Jurkat, Clone E6-1 (cell line): ENCODE measurements at regions not wholly inside any gene's neighbourhood (a gene's known extent, or its start where the extent isn't known, plus 50 kb on each side); places are given as distances from the start of the nearest gene placed in this dataset.

Source experiments
- DNase-seq: peaks from one replicate; pipeline ENCODE4 v3.0.0-alpha.2; 2011; ENCODE audit warnings: low read depth, low spot score
- H3K4me3 ChIP-seq: 2 replicates; pipeline ENCODE4 v1.5.1; 2011; ENCODE audit warnings: mild to moderate bottlenecking, low read length, control low read depth, moderate library complexity

GRCh38 chr21:16311229-16311628 lies 581.4 kb downstream of the USP25 start:
- H3K4me3 ChIP-seq, result no peak overlapping the region

GRCh38 chr21:16312321-16312720 lies 582.5 kb downstream of the USP25 start:
- no peak overlapping the region for H3K4me3 ChIP-seq
- no peak for DNase-seq

More at GRCh38 chr21:16311229-16311628, 581.4 kb downstream of the USP25 start:
- DNase-seq, result no peak

DNA sequence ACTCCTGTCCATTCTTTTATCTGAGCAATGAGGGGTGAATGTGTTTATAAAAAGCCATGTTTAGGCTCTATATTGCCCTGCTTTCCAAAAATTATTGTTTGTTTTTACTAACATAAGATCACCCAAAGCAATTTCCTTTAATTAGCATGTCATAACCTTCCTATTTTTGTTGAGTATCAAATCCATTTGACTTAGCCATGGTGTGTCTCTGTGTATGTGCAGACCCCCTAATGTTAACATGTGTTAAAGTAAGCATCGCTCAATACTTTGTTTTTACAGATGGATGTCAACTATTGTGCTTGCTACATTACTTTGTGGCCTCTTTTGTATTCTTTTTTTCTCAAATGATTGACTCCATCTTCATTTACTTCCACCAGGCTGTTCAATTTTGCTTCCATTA lies 585.4 kb downstream of the USP25 start:
- H3K4me3 ChIP-seq, result no peak overlapping the region
- DNase-seq, result no peak

DNA sequence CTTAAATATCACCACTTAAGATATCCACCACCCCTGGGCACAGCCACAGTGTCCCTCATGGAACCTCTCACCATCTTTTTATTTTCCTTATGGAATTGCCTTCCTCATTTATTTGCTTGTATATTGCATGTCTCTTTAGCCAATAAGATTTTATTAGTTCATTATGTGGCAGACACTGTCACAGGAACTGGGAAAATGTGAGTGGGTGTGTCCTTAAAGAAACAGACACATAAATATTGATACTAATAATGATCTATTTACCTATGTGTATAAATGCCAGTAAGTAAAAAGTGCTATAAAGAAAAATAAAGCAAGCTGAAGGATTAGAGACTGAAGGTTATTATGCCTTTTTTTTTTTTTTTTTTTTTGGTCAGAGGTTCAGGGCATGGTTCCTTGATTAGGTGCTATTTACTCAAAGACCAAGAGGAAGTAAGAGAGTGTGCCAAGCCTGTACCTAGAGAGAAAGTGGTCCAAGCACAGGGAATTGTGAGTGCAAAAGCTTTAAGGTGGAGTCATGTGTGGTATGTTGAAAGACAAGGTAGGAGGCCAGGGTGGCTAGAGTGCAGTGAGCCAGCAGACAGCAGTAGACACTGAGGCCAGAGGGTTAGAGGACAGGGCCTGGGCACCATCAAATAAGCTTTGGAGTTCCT lies 589.0 kb downstream of the USP25 start:
- DNase-seq, result no peak
- H3K4me3 ChIP-seq, result no peak overlapping the region

- H3K4me3 ChIP-seq, result no peak overlapping the region
- DNase-seq, result no peak
These were observed 590.3 kb downstream of the USP25 start for GRCh38 chr21:16320110-16320509.

- no peak overlapping the region for H3K4me3 ChIP-seq
- DNase-seq, result no peak
These were observed 592.7 kb downstream of the USP25 start for GRCh38 chr21:16322454-16322853.

DNA sequence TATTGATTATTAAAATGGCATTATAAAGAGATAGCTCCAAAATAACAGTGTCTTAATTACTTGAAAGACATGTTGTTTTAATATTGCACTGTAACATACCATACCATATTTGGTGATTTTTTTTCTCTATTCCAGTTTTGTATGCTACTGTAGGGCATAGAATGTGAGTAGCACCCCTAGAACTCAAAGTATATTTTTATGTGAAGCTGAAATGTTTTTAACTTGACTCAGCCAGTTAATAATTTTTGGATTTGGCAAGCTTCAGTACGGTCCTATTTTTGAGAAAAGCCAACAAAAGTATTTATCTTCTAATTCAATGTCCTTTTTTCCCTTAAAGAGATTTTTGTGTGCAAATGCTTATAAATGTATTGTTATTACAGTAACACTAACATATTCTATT lies 593.8 kb downstream of the USP25 start:
- DNase-seq, result no peak
- no peak overlapping the region for H3K4me3 ChIP-seq

DNA sequence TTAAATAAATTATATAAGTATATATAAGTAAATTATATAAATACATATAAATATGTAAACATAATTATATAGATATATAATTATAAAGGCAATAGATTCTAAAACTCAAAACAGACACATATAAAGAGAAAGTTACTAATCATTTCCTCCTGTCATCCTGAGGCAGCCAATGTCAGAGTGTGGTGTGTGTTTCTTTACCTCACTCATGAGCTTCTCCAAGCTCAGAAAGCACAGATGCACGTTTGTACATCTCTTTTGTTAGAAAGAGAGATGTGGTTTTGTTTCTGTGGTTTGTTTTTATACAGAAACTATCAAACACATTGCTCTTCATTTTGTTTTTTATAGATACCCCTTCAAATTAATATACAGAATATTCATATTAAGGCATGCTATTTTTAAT lies 594.8 kb downstream of the USP25 start:
- no peak for DNase-seq
- H3K4me3 ChIP-seq, result no peak overlapping the region

DNA sequence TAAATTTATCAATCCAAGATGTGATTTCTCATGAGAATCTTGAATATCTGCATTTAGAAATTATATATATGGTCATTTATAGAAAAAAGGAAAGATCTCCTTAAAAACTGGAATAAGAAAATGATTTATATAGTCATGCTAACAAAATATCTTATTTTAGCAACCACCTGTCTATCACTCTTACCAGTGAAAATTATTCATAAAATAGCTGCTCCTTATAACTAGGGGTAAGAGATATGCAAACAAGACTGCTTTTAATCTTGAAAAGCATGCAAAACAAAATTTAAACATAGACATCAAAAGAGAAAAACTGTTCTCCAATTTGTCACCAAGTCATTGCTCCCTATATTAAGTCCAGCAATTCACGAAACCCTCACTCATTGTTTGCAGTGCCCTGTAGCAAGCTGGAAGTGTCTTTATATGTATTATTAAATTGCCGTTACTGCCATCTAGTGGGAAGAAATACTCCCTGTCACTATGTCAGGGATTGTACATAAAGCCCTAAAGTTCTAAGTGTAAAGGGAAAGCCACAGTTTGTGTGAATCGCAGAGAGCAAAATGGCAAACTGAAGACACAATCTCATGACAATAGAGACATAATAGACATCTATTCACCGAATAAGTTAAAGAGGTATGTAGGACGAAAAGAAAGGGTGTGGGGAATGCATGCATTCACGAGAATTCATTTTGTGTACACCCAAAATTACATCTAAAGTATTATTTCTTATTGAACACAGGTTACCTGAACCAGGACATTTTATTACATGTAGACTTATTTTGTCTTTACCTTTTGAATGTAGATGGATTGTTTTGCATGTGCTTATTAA lies 600.5 kb downstream of the USP25 start:
- H3K4me3 ChIP-seq, result no peak overlapping the region
- peak; percentile 54 for DNase-seq

DNA sequence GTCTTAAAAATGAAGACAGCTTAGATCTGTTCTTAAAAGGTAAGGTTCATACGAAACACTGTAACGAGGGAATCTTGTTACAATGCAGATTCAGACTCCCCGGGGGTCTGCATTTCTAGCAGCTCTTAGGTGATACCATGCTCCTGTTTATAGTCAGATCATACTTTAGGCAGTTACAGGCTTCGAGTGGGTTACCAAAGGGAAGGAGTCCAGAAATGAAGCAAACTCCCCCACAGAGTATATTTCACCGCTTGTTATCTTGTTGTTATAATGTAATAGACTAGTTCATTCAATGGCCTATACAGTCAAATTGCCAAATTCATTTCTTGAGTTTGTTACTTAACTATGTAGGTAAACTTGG lies 601.1 kb downstream of the USP25 start:
- DNase-seq, result no peak
- no peak overlapping the region for H3K4me3 ChIP-seq

- no peak for DNase-seq
- no peak overlapping the region for H3K4me3 ChIP-seq
These were observed 607.5 kb downstream of the USP25 start for GRCh38 chr21:16337266-16337665.

DNA sequence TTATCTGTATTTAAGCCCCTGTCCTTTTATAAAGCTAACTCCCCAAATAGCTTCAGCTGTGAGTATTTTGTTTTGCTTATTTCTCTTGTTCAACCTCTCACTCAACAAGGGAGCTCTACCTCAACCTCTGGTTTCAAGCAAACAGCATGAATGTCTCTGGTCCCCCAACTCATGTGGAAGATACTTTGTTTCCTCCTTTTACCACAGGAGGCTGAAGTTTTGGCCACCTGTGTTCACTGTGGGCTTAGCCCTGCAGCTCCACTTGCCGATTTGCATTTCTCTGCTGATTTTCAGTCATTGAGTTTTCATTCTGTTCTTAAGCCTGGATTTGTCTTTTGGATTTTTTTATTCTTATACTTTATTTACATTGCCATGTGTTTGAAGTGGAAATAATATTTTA lies 613.1 kb downstream of the USP25 start:
- no peak for DNase-seq
- no peak overlapping the region for H3K4me3 ChIP-seq

GRCh38 chr21:16343776-16344175 lies 614.0 kb downstream of the USP25 start:
- no peak for DNase-seq
- H3K4me3 ChIP-seq, result no peak overlapping the region

DNA sequence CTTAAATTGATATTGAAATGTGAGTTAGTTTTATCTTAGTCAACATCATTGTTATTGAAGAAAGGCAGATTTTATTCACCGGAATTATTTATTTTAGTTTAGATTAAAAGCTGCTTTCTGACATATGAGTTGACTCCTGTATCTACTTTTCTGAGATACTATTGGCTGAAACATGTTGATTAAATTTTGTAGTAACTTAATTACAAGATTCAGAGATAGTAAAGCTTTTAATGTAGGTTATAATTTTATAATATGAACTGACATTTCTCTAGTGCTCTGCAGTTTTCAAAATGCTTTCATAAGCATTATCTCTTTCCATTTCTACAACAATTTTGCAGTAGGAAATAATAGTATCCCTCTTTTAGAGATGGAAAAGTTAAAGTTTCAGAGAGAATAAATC lies 616.0 kb downstream of the USP25 start:
- no peak for DNase-seq
- no peak overlapping the region for H3K4me3 ChIP-seq

- no peak for DNase-seq
- H3K4me3 ChIP-seq, result no peak overlapping the region
These were observed 617.4 kb downstream of the USP25 start for GRCh38 chr21:16347223-16347622.

DNA sequence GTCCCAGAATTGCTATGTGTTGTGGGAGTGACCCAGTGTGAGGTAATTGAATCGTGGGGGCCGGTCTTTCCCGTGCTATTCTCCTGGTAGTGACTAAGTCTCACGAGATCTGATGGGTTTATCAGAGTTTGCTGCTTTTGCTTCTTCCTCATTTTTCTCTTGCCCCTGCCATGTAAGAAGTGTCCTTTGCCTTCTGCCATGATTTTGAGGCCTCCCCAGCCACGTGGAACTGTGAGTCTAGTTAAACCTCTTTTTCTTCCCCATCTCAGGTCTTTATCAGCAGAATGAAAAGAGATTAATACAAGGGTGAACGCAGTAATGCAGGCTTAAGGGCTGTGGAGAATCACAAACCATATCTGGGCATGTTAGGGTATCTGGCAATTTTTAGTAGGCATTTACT lies 624.0 kb downstream of the USP25 start:
- DNase-seq, result no peak
- no peak overlapping the region for H3K4me3 ChIP-seq

- no peak for DNase-seq
- no peak overlapping the region for H3K4me3 ChIP-seq
These were observed 628.2 kb downstream of the USP25 start for GRCh38 chr21:16357994-16358393.

DNA sequence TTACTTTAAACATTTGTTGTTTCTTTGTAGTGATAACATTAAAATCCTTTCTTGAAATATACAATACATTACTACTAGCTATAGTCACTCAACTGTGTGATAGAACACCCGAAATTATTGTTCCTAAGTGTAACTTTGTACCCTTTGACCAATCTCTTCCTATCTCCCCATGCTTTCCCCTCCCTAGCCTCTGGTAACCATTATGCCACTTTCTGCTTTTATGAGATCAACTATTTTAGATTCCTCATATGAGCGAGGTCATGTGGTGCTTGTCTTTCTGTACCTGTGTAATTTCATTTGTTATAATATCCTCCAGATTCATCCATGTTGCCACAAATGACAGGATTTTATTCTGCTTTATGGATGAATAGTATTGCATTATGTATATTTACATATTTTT lies 629.0 kb downstream of the USP25 start:
- no peak for DNase-seq
- no peak overlapping the region for H3K4me3 ChIP-seq

GRCh38 chr21:16363100-16363499 lies 633.3 kb downstream of the USP25 start:
- no peak for DNase-seq
- no peak overlapping the region for H3K4me3 ChIP-seq

DNA sequence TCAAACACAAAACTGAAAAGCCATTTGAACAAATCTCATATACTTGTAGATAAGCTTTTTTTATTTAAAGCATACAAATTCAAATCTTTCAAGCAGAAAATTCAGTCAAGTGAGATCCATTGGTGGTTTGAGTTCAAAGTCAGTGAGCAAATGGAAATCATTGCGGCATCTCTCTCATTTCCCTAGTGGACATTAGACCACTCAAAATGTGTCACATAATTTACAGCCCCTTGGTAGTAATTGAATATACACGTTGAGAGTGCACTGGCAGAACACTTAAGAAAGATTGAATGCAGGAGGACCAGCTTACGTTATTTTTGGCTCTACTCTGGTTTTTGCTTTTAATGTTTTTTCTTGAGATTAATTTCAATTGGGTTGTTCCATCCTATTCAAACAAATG lies 633.7 kb downstream of the USP25 start:
- H3K4me3 ChIP-seq, result no peak overlapping the region
- DNase-seq, result no peak

GRCh38 chr21:16366207-16366606 lies 636.4 kb downstream of the USP25 start:
- DNase-seq, result no peak

More at GRCh38 chr21:16366207-16366606, 636.4 kb downstream of the USP25 start:
- no peak overlapping the region for H3K4me3 ChIP-seq
